ENCODE measurements at regions not wholly inside any gene's neighbourhood (a gene's known extent, or its start where the extent isn't known, plus 50 kb on each side); places are given as distances from the start of the nearest gene placed in this dataset.

- Histone ChIP-seq H3K9me3 (no peaks in the 10 kb centered on the region), H3K27ac (no peak overlapping the region), H3K4me1 (no peaks in the 10 kb centered on the region), H3K36me3 (no peaks in the 10 kb centered on the region), H3K4me3 (no peak overlapping the region), H3K27me3 (no peaks in the 10 kb centered on the region)
- intact Hi-C loops (cut with DNase I; ENCODE audit: low total_unique reads): no loop called here
- no peak for DNase-seq
- no peak for TF ChIP-seq CTCF (IDR thresholded peaks at IDR 0.05)
- no peak for TF ChIP-seq POLR2A (IDR thresholded peaks at IDR 0.05)
Measured at GRCh38 chr1:235925016-235925415, 58.3 kb upstream of the LYST start.

- peaks cover 0 to 3% of the 10 kb centered on the region in 2 donors for H3K4me1 ChIP-seq
- H3K27ac ChIP-seq: no peak overlapping the region
- no peaks in the 10 kb centered on the region for H3K9me3 ChIP-seq
- no peak for TF ChIP-seq POLR2A (IDR thresholded peaks at IDR 0.05)
- no peak for TF ChIP-seq CTCF (IDR thresholded peaks at IDR 0.05)
- no peak for DNase-seq
- H3K4me3 ChIP-seq: no peak overlapping the region
- no peaks in the 10 kb centered on the region for H3K27me3 ChIP-seq
- intact Hi-C loops (cut with DNase I; ENCODE audit: low total_unique reads): no loop called here
- H3K36me3 ChIP-seq: no peaks in the 10 kb centered on the region
Measured at GRCh38 chr1:235923466-235924021, 56.8 kb upstream of the LYST start.

- no peaks in the 10 kb centered on the region for H3K9me3 ChIP-seq
- peaks cover 4 to 8% of the 10 kb centered on the region in 2 donors for H3K4me1 ChIP-seq
- no peak for TF ChIP-seq POLR2A (IDR thresholded peaks at IDR 0.05)
- TF ChIP-seq CTCF (IDR thresholded peaks at IDR 0.05): no peak
- peak overlapping the region in 1 of 2 donors; percentile 72 for H3K27ac ChIP-seq
- no peak for DNase-seq
- no peaks in the 10 kb centered on the region for H3K27me3 ChIP-seq
- intact Hi-C loops (cut with DNase I; ENCODE audit: low total_unique reads): no loop called here
- H3K36me3 ChIP-seq: no peaks in the 10 kb centered on the region
- H3K4me3 ChIP-seq: no peak overlapping the region
Measured at GRCh38 chr1:235920596-235921375, 54.1 kb upstream of the LYST start.

- H3K4me3 ChIP-seq: no peak overlapping the region
- TF ChIP-seq CTCF (IDR thresholded peaks at IDR 0.05): no peak
- no peak for TF ChIP-seq POLR2A (IDR thresholded peaks at IDR 0.05)
- H3K27me3 ChIP-seq: no peaks in the 10 kb centered on the region
- no peaks in the 10 kb centered on the region for H3K36me3 ChIP-seq
- DNase-seq: no peak
- H3K4me1 ChIP-seq: peaks cover 4 to 8% of the 10 kb centered on the region in 2 donors
- intact Hi-C loops (cut with DNase I; ENCODE audit: low total_unique reads): no loop called here
- no peaks in the 10 kb centered on the region for H3K9me3 ChIP-seq
- H3K27ac ChIP-seq: peak overlapping the region in 1 of 2 donors; percentile 72
Measured at GRCh38 chr1:235919833-235920441, 53.2 kb upstream of the LYST start.

All from uterus (tissue), 3 donors.